Epithelial cell of prostate (primary cell): ENCODE measurements at regions not wholly inside any gene's neighbourhood (a gene's known extent, or its start where the extent isn't known, plus 50 kb on each side); places are given as distances from the start of the nearest gene placed in this dataset.
"Not testable (repeated sequence)": the region's sequence is repeated elsewhere in the genome, so short reads cannot be mapped to it uniquely, and the experiment has no call there.

Experiments
- DNase-seq: peaks from one replicate; pipeline ENCODE4 v3.0.0-alpha.2; 2011; ENCODE audit warnings: low read depth, low spot score
- H3K27ac ChIP-seq: fragments of 450-650 bp; 2 replicates; pipeline ENCODE4 v1.5.1; 2017; ENCODE audit warnings: mild to moderate bottlenecking

DNA sequence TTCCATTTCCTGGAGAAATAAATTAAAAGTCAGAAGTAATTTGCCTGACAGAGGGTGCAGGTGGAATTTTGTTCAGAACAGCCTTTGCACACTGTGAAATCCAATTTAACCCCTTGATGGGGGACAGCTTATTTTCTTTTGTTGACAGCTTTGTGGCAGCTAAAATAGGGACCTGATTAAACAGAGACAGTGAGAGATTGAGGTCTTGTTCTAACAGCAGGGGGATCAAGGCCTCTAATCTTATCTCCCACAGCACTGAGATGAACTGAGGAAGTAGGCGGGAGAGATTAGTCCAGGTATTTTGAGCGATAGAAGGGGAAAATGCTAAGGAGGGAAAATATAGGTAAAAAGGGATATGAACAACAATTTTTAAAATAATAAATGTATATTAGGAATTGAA lies 1491.4 kb upstream of the GOT2 start:
- H3K27ac ChIP-seq = no peak overlapping the region
- DNase-seq = no peak

DNA sequence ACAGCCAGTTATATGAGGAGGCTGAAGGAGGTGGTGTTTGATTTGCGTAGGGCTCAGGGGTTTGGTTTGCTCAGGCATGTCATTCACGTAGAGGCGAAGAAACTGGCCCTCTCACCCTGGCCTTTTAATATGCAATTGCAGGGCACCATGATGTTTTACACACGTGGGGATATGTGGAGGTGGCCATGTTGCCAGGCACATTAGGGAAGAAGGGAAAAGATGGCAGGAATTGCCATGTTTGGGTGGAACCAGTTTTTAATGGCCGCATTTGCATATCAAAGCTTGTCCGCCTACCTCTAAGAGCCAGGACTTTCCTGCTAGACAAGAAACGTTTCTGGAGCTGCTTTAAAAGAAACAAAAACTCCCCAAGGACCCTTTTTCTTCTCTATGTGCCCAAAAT lies 1483.7 kb upstream of the GOT2 start:
- no peak overlapping the region for H3K27ac ChIP-seq
- no peak for DNase-seq

- H3K27ac ChIP-seq = no peak overlapping the region
- DNase-seq = no peak
Measured at GRCh38 chr16:60214311-60214710, 1480.2 kb upstream of the GOT2 start.

DNA sequence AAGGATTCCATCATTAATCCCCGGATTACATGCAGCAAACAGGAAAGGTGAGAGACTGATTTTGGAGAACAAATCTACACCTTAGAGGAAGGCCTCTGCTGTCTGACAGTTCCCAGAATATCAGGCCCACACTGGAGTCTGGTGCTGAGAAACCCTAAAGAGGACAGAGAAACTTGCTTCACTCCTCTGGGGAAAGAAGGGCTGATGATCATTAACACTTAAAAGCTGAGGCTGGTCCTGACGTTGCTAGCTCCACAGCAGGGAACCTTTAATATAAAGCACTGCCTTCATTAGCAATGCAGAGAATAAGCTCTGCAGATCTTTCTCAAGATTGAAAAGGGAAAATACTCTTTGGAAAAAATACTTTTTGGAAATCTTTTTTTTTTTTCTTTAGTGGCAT lies 1472.4 kb upstream of the GOT2 start:
- no peak overlapping the region for H3K27ac ChIP-seq
- DNase-seq = no peak

GRCh38 chr16:60204181-60204580 lies 1470.1 kb upstream of the GOT2 start:
- no peak for DNase-seq
- no peak overlapping the region for H3K27ac ChIP-seq

DNA sequence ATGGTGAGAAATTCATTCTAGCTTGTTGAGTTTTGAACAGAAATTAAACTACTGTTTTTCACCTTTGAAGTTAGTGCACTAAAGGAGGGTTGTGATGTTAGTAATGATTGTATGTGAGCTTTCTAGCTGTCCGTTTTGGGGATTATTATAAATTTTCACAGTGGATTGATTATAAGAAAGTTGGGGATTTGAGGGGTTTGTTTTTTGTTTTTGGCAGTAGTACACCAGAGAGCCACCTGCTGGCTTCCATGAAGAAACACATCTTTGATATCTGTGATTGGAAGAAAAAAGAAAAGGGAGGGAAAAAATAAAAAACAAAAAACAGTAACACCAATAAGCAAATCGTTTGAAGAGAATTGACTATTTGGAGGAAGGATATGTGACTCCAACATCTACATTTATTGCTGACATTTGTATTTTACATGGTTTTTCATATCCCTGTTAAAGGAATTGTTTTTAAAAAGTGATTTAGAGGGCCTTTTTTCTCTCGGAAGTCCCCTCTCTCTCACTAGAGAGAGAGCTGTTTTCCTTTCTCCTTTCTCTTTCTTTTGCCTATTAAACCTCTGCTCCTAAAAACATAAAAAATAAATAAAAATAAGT lies 1469.5 kb upstream of the GOT2 start:
- no peak for DNase-seq
- no peak overlapping the region for H3K27ac ChIP-seq

DNA sequence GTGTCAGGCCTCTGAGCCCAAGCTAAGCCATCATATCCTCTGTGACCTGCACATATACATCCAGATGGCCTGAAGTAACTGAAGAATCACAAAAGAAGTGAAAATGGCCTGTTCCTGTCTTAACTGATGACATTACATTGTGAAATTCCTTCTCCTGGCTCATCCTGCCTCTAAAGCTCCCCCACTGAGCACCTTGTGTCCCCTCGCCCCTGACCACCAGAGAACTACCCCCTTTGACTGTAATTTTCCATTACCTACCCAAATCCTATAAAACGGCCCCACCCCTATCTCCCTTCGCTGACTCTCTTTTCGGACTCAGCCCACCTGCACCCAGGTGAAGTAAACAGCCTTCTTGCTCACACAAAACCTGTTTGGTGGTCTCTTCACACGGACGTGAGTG lies 1466.6 kb upstream of the GOT2 start:
- not testable (repeated sequence) for DNase-seq, H3K27ac ChIP-seq

- no peak for DNase-seq
- no peak overlapping the region for H3K27ac ChIP-seq
Measured at GRCh38 chr16:60200161-60200560, 1466.0 kb upstream of the GOT2 start.

GRCh38 chr16:60199150-60199549 lies 1465.0 kb upstream of the GOT2 start:
- DNase-seq = no peak
- H3K27ac ChIP-seq = no peak overlapping the region

GRCh38 chr16:60181536-60181935 lies 1447.4 kb upstream of the GOT2 start:
- no peak for DNase-seq
- no peak overlapping the region for H3K27ac ChIP-seq

- no peak for DNase-seq
- no peak overlapping the region for H3K27ac ChIP-seq
Measured at GRCh38 chr16:60180609-60181008, 1446.5 kb upstream of the GOT2 start.

DNA sequence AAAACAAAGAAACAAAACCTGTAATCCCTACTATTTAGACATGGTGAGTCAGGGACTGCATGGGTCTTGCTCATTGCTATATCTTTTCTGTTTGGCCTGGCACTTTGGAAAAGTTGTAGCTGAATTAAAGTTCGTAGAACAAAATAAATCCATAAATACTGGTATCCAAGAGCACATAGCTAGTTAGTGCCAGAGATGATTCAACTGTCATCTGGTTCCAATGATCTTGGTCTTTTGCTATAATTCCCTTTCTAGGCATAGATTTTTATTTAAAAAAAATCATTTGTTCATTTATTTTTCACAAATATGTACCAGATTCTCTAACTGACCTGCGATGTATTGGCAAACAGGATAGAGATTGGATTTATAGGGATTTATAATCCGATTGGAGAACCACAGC lies 1436.1 kb upstream of the GOT2 start:
- no peak for DNase-seq

DNA sequence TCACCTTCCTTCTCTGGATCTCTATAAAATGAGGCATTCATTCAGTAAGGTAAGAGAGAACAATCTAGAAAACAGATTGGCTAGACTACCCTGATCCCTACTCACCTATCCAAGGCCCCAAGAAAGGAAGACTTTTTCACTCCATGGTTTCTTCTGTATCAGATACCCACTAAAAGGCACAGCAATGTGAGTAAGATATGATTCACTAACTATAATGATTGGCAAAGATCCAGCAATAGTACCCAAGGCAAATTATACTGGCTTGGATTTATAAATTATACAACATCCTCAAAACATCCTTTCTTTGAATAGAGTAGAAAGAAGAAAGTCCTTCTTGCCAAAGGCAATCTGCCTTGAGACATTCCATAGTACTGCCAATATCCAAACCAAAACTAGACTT lies 1432.0 kb upstream of the GOT2 start:
- H3K27ac ChIP-seq = no peak overlapping the region
- DNase-seq = no peak

More for the DNA sequence above, 1436.1 kb upstream of the GOT2 start:
- no peak overlapping the region for H3K27ac ChIP-seq

DNA sequence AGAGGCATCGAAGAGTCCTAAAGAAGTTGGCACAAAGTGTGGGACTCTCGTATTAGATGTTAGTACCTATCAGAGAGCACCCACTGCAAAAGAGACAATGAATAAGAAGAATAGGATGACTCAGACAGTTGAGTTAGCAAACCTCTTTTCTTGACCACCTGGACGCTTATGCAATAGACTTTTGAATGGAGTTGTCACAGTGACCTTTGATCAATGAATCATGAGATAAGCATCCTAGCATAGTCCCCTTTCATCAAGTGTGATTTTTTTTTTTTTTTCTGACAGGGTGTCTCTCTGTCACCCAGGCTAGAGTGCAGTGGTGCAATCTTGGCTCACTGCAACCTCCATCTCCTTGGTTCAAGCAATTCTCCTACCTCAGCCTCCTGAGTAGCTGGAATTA lies 1417.9 kb upstream of the GOT2 start:
- DNase-seq = no peak
- H3K27ac ChIP-seq = no peak overlapping the region

- DNase-seq = no peak
- H3K27ac ChIP-seq = no peak overlapping the region
Measured at GRCh38 chr16:60150907-60151306, 1416.8 kb upstream of the GOT2 start.

DNA sequence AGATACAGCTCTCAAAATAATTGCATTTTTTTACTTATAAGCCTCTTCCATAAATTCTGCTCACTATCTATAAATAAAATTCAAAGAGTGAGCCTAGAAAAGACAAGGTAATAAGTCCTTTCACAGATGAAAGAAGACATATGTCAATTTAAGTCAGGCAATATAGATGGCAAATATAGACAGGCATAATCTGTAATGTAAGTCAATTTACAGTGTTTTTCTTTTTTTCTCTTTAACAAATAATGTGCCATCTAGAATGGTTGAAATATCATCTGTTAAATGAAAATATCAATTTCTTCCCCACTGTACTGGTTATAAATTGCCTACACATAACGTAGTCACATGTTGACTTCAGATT lies 1409.2 kb upstream of the GOT2 start:
- no peak for DNase-seq

DNA sequence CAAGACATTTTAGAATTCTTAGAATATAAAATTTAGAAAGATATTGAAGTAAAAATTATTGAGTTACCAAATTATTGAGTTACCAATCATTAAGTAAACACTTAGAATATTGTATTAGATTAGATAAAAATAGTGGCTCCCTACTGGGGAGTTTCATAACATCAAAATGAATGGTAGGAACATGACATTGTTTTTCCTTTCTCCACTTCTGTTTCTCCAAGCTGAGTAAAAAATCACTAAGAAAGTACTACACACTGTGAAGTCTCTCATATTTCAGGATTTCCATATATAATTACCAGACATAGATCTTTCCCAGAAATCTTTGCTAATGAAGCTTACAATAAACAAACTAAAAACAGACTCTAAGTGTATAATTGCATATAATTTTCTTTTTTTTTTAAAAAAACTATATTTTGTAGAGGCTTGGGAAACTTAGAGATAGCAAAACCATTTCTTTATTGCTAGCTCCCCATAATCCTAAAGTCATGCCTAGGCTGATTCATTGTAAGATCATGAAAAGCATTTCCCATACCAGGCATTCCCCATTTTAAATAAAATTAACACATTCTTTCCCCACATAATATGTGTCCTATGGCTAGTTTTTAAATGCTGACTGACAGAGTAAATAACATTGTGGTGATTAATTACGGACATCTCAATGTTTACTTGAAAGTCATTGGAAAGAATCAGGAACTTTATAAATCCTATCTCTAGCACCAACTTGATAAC lies 1408.7 kb upstream of the GOT2 start:
- no peak overlapping the region for H3K27ac ChIP-seq
- DNase-seq = no peak

More for the DNA sequence above, 1409.2 kb upstream of the GOT2 start:
- H3K27ac ChIP-seq = no peak overlapping the region

- DNase-seq = no peak
Measured at GRCh38 chr16:60137891-60138290, 1403.8 kb upstream of the GOT2 start.

DNA sequence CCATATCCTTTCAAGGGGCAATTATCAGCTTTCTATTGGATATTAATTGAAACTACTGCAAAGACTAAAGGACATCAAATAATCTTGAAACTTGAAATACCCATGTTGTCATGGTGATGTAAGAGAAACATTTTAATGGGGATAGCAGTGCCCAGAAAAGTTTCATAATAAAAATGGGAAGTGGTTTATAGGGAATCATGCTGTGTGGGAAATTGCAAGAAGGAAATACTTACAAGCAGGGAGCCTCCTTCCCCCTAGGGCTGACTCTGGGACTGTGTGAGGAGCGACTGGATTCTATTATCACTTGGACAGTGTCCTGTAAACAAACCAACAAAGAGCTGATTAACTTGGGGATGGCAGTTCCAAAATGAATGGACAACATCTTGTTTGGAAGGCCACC lies 1393.1 kb upstream of the GOT2 start:
- no peak for DNase-seq
- H3K27ac ChIP-seq = no peak overlapping the region

More at GRCh38 chr16:60137891-60138290, 1403.8 kb upstream of the GOT2 start:
- H3K27ac ChIP-seq = no peak overlapping the region

- DNase-seq, H3K27ac ChIP-seq: not testable (repeated sequence)
Measured at GRCh38 chr16:60126115-60126514, 1392.0 kb upstream of the GOT2 start.

DNA sequence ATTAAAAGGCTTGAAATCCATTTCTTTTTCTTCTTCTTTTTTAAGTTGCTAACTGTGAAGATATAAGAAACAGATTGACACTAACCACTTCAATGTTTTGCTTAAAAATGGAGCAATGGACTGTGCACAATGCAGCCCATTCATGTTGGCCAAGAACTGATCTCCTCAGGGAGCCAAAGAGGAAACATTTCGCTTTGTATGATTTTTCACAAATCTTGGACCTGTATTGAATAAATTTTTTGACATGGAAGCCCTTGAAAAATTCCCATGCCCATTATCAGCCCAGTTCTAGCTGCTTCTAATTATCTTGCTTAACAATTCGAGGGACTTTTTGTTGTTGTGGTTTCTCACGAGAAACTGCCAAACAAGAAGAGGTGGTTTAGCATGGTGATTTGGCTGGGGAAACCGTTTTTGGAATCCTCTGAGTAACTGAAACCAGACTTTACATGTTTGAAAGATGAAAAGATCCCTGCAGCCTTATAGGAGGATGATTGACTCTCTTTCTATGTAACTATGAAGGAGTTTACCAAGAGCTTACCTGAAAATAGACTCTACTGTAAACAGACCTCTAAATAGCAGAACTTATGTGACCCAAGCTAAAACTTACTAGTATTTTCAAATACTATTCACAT lies 1389.4 kb upstream of the GOT2 start:
- DNase-seq = no peak
- H3K27ac ChIP-seq = no peak overlapping the region

- no peak overlapping the region for H3K27ac ChIP-seq
- no peak for DNase-seq
Measured at GRCh38 chr16:60120586-60120985, 1386.5 kb upstream of the GOT2 start.
